ENCODE measurements at regions not wholly inside any gene's neighbourhood (a gene's known extent, or its start where the extent isn't known, plus 50 kb on each side); places are given as distances from the start of the nearest gene placed in this dataset.

DNA sequence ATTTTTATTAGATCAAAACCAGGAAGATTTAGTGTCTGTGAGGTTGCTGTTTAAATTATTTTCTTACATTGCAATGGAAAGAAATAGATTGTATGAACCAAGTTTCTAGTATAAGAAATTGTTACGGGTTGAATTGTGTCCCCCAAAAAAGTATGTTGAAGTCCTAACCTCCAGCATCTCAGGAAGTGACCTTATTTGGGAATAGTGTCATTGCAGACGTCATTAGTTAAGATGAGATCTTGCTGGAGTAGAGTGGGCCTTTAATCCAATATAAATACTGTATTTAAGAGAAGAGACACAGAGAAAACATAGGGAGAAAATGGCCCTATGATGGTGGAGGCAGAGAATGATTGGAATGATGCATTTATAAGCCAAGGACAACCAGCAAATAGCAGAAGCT, 188.7 kb upstream of the SAMSN1 start:
- DNase-seq (ENCODE audit: low read depth in 2 of 2, low spot score in 1 of 2): no peak

DNA sequence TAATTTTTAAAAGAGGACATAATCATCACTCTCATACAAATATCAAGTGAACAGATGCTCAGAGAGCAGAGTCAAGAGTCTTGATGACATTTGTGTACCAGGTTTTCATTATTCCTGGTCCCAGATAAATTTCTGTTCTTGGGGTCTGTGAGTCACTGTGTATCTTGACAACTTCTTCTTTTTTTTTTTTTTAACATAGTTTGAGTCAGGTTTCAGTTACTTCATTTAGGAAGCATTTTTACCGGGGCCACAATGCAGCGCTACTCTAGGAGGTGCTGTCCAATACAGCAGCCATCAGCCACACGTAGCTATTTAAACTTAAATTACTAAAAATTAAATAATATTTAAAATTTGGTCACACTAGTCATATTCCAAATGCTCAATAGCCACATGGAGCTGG, 188.1 kb upstream of the SAMSN1 start:
- no peak for DNase-seq (ENCODE audit: low read depth in 2 of 2, low spot score in 1 of 2)

GRCh38 chr21:14725219-14725618, 179.1 kb upstream of the SAMSN1 start:
- DNase-seq (ENCODE audit: low read depth in 2 of 2, low spot score in 1 of 2): no peak

DNA sequence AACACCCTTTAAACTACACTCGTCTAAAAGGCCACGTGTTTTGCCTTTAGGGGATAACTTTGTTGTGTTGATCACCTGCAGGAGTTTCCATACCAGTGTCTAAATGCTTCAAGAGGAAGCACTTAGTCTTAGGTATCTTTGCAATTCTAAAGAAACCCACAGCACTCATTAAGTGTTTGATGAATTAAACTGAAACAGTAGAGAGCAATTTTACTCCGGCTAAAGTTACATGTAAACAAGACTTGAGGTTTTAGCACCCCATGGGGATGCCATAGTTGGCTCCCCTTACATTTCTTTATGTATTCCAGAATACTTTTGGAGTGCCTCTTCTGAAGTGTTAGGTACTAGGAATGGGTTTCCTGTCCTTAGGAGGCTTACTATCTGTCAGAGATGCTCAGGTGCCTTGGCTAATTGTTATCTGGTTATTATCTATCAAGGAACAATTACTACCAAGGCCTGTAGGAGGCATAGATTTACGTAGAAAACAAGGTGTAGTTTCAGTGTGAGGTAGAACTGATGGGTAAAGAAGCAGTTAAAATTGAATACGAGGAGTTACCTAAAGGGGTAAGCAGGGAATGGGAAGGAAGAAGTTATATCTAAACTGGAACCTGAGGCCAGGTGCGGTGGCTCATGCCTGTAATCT, 176.8 kb upstream of the SAMSN1 start:
- no peak for DNase-seq (ENCODE audit: low read depth in 2 of 2, low spot score in 1 of 2)

DNA sequence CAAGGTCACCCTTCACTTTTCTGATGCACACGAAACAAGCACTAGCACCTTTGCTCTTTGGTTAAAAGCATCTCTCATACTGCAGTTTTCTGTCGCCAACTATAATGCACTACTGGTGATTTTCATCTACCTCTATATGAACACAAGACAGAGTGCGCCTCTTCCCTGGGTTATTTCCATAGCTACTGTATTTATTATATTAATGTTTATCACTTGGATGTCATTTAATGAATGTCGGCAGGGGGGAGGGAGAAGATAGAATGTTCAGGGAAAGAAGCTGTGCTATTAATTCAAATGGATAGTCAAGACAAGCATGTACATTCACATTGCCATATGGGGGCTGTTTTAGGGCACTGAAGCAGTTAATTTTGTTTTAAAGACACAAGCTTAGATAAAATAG, 174.1 kb upstream of the SAMSN1 start:
- no peak for DNase-seq (ENCODE audit: low read depth in 2 of 2, low spot score in 1 of 2)

- no peak for DNase-seq (ENCODE audit: low read depth in 2 of 2, low spot score in 1 of 2)
These were observed 172.8 kb upstream of the SAMSN1 start for GRCh38 chr21:14718951-14719350.

GRCh38 chr21:14716761-14717396, 170.8 kb upstream of the SAMSN1 start:
- DNase-seq (ENCODE audit: low read depth in 2 of 2, low spot score in 1 of 2): no peak

GRCh38 chr21:14713109-14713508, 167.0 kb upstream of the SAMSN1 start:
- no peak for DNase-seq (ENCODE audit: low read depth in 2 of 2, low spot score in 1 of 2)

GRCh38 chr21:14712121-14712715, 166.1 kb upstream of the SAMSN1 start:
- no peak for DNase-seq (ENCODE audit: low read depth in 2 of 2, low spot score in 1 of 2)

GRCh38 chr21:14711287-14711686, 165.2 kb upstream of the SAMSN1 start:
- no peak for DNase-seq (ENCODE audit: low read depth in 2 of 2, low spot score in 1 of 2)

DNA sequence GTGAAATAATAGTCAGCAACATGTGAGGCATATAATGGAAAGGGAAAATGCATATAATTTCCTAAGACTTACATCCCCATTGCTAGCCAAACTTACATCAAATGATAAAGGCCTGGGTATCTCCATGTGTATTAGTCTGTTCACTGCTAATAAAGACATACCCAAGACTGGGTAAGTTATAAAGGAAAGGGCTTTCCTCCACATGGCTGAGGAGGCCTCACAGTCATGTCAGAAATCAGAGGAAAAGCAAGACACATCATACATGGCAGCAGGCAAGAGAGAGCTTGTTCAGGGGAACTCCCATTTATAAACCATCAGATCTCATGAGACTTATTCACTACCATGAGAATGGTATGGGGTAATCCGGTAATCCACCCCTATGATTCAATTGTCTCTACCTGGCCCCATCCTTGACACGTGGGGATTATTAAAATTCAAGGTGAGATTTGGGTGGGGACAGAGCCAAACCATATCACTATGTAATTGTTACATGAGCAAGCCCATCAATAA, 161.5 kb upstream of the SAMSN1 start:
- no peak for DNase-seq (ENCODE audit: low read depth in 2 of 2, low spot score in 1 of 2)

GRCh38 chr21:14706712-14707510, 160.8 kb upstream of the SAMSN1 start:
- DNase-seq (ENCODE audit: low read depth in 2 of 2, low spot score in 1 of 2): no peak

- no peak for DNase-seq (ENCODE audit: low read depth in 2 of 2, low spot score in 1 of 2)
These were observed 153.6 kb upstream of the SAMSN1 start for GRCh38 chr21:14699433-14700407.

GRCh38 chr21:14697769-14698168, 151.7 kb upstream of the SAMSN1 start:
- no peak for DNase-seq (ENCODE audit: low read depth in 2 of 2, low spot score in 1 of 2)

GRCh38 chr21:14694817-14695216, 148.7 kb upstream of the SAMSN1 start:
- no peak for DNase-seq (ENCODE audit: low read depth in 2 of 2, low spot score in 1 of 2)

DNA sequence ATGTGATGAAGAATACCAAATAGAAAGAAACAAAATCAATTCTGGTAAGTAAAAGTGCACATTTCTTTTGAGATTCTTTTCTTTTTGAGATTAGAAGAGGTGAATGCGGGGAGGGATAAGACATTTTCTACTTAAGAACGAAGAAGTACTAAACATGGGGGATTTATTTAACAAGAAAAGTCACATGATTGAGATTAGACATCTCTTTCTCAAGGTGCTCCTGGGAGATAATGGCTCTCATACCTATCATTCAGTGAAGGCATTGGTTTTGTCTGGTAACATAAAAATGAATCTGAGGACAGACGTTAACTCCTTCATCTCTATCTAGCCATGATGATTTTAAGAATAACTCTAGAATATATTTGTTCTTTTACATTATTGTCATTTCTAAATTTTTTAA, 147.9 kb upstream of the SAMSN1 start:
- no peak for DNase-seq (ENCODE audit: low read depth in 2 of 2, low spot score in 1 of 2)

DNA sequence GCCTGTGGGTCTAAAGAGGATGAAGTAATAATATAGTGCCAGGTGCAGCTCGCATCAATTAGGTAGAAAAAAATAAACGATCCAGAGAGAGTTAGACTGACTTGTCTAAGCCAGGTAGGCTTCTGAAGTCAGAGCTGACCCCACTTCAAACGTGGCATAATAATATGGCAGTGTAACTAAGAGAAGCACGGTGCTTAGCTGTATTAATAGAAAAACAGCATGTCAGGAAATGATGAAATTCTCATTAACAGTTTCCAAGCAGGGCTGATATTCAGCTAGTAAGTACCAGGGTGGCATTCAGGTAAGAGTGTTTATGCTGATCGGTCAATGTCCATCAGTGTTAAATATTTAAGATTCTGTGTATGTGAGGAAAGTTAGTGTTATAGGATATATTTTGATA, 145.8 kb upstream of the SAMSN1 start:
- no peak for DNase-seq (ENCODE audit: low read depth in 2 of 2, low spot score in 1 of 2)

DNA sequence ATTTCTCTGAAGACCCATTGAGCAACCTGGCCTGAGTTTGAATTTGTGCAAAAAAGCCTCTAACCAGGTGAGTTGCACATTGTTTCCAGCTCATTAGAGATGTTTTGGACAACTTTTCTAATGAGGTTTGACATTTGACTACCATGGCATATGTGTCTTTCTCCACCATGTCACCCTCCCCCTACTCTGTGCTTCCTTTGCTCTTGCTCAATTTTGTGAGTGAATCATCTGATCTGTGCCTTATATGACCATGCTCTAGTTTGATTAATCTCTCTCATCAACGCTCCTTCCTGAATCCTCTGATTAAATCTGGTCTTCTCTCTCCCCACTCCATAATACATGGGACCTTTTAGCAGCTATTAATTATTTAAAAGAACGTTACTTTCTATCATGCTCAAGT, 144.8 kb upstream of the SAMSN1 start:
- no peak for DNase-seq (ENCODE audit: low read depth in 2 of 2, low spot score in 1 of 2)

- no peak for DNase-seq (ENCODE audit: low read depth in 2 of 2, low spot score in 1 of 2)
These were observed 142.8 kb upstream of the SAMSN1 start for GRCh38 chr21:14688936-14689335.

GRCh38 chr21:14688412-14688811, 142.3 kb upstream of the SAMSN1 start:
- DNase-seq (ENCODE audit: low read depth in 2 of 2, low spot score in 1 of 2): no peak

DNA sequence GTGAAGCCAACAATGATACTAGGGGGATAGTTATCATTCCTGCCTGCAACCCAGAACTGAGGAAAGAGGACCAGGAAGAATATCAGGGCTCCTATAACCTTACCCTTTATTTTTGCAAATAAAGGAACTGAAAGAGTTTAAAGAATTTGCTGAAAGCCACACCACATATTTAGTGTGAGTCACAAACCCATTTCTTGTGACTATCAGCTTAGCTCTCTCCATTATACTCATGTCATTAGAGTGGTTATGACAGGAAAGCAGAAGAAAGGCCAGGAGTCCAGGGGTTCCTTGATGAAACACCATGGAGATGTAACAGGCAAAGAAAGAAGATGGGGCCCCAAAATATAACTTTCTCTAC, 141.1 kb upstream of the SAMSN1 start:
- no peak for DNase-seq (ENCODE audit: low read depth in 2 of 2, low spot score in 1 of 2)

Measured in stimulated activated CD8-positive, alpha-beta memory T cell treated with anti-CD3 and anti-CD28 coated beads, Interleukin-4, amount 100 ng/mL, for 4 hours (primary cell).